ENCODE measurements at regions not wholly inside any gene's neighbourhood (a gene's known extent, or its start where the extent isn't known, plus 50 kb on each side); places are given as distances from the start of the nearest gene placed in this dataset.

DNA sequence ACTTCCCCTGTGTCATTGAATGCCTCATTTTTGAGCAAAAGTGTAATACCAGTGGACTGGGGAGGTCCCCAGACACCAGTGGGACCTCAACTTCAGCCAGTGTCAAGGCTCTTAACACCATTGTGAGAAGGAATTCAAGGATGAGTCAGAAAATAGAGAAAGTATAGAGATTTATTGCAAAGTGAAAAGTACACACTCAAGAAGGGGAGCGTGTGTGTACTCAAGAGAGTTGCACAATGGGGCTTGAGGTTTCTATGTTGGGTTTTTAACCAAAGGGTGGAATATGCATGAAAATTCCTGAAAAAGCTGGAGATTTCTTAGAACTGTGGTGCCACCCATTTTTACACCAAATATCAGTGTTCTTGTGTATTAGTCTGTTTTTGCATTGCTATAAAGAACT, 81.9 kb downstream of the ADCYAP1 start:
- WGBS, 2 donors = 82 to 88% methylated on average over 1 of the region's 1 CpG
- intact Hi-C loops (cut with DNase I) = no loop called here
- no peak for DNase-seq
- H3K4me1 ChIP-seq = no peaks in the 10 kb centered on the region
- no peak overlapping the region for H3K27ac ChIP-seq
- no peaks in the 10 kb centered on the region for H3K9me3 ChIP-seq
- TF ChIP-seq POLR2A (IDR thresholded peaks at IDR 0.05) (no peak), CTCF (IDR thresholded peaks at IDR 0.05) (no peak)
- no peaks in the 10 kb centered on the region for H3K36me3 ChIP-seq
- no peaks in the 10 kb centered on the region for H3K27me3 ChIP-seq
- no peak overlapping the region for H3K4me3 ChIP-seq

GRCh38 chr18:987325-988186, 82.9 kb downstream of the ADCYAP1 start:
- intact Hi-C loops (cut with DNase I) = no loop called here
- Histone ChIP-seq H3K4me1 (no peaks in the 10 kb centered on the region), H3K36me3 (no peaks in the 10 kb centered on the region), H3K27ac (no peak overlapping the region), H3K27me3 (no peaks in the 10 kb centered on the region), H3K9me3 (no peaks in the 10 kb centered on the region), H3K4me3 (no peak overlapping the region)
- TF ChIP-seq POLR2A (IDR thresholded peaks at IDR 0.05) (no peak), CTCF (IDR thresholded peaks at IDR 0.05) (no peak)
- no peak for DNase-seq
- WGBS, 2 donors = 61 to 64% methylated on average over 6 of the region's 6 CpGs

DNA sequence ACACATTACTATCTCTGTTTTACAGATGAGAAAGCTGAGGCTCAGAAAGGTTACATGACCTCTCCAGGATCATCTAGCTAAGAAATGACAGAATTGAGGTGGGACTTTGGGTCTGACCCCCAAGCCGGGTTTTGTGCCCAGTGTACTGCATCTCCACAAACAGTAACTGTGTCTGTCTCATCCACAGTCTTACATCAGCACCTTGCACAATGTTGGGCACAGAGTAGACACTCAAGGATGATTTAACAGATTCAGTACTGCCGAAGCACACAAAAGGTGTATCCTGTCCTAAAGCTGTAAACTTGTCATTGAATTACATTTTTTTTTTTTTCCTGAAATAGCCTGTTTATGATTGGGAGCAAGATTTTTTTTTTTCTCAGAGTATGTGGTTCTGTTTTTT, 84.8 kb downstream of the ADCYAP1 start:
- TF ChIP-seq POLR2A (IDR thresholded peaks at IDR 0.05) = no peak
- TF ChIP-seq CTCF (IDR thresholded peaks at IDR 0.05) = no peak
- intact Hi-C loops (cut with DNase I) = no loop called here

GRCh38 chr18:990197-990596, 85.5 kb downstream of the ADCYAP1 start:
- no peak for DNase-seq
- WGBS, 2 donors = 95 to 100% methylated on average over 2 of the region's 2 CpGs

More for the DNA sequence above, 84.8 kb downstream of the ADCYAP1 start:
- Histone ChIP-seq H3K27ac (no peak overlapping the region), H3K9me3 (no peaks in the 10 kb centered on the region), H3K4me1 (no peaks in the 10 kb centered on the region), H3K4me3 (no peak overlapping the region), H3K27me3 (no peaks in the 10 kb centered on the region), H3K36me3 (no peaks in the 10 kb centered on the region)
- DNase-seq = no peak
- 58 to 62% methylated on average over 2 of the region's 2 CpGs for WGBS, 2 donors

More at GRCh38 chr18:990197-990596, 85.5 kb downstream of the ADCYAP1 start:
- no peak overlapping the region for H3K4me3 ChIP-seq
- H3K27me3 ChIP-seq = no peaks in the 10 kb centered on the region
- no peaks in the 10 kb centered on the region for H3K4me1 ChIP-seq
- H3K36me3 ChIP-seq = no peaks in the 10 kb centered on the region
- TF ChIP-seq POLR2A (IDR thresholded peaks at IDR 0.05) (no peak), CTCF (IDR thresholded peaks at IDR 0.05) (no peak)
- intact Hi-C loops (cut with DNase I) = no loop called here
- no peaks in the 10 kb centered on the region for H3K9me3 ChIP-seq
- no peak overlapping the region for H3K27ac ChIP-seq

All from esophagus squamous epithelium (tissue), 5 donors.